ENCODE measurements at regions not wholly inside any gene's neighbourhood (a gene's known extent, or its start where the extent isn't known, plus 50 kb on each side); places are given as distances from the start of the nearest gene placed in this dataset.
A peak's percentile ranks its signal among the peaks of the same experiment; 100 is the strongest.

GRCh38 chr3:159839561-159840379 lies 148.9 kb upstream of the IL12A start, which contains the start of gene SCHIP1:
TSS of gene SCHIP1 (plus strand) at chr3:159839861.
- Histone ChIP-seq H3K36me3 (replicated peaks in 1 of 2; ENCODE audit: control insufficient read depth in 2 of 2, insufficient read depth in 2 of 2, low read length in 2 of 2) (no peaks in the 10 kb centered on the region), H3K9ac (ENCODE audit: low read depth, low read length, poor library complexity) (peak within 1 kb of the TSS; percentile 95), H3K14ac (ENCODE audit: low read length) (peak within 1 kb of the TSS; percentile 97), H2BK12ac (ENCODE audit: low read length) (peak within 1 kb of the TSS; percentile 18), H3K23ac (ENCODE audit: low read depth, low read length, poor library complexity) (peak within 1 kb of the TSS; percentile 49), H3K4ac (ENCODE audit: low read length) (peak within 1 kb of the TSS; percentile 85), H2AK5ac (ENCODE audit: low read depth, low read length) (peak within 1 kb of the TSS; percentile 63), H2BK5ac (ENCODE audit: low read length) (peak within 1 kb of the TSS; percentile 97), H2BK15ac (ENCODE audit: low read length) (no peak within 1 kb of the TSS), H3K4me1 (ENCODE audit: control insufficient read depth in 2 of 2, insufficient read depth in 1 of 2, low read depth in 1 of 2, low read length in 2 of 2) (peaks cover 10% of the 10 kb centered on the region in 2 donors), H4K91ac (ENCODE audit: low read depth, low read length, poor library complexity) (peak within 1 kb of the TSS; percentile 90), H3K4me2 (ENCODE audit: insufficient read depth, low read length, poor library complexity, severe bottlenecking) (peak within 1 kb of the TSS; percentile 86), H3K18ac (ENCODE audit: low read length) (peak within 1 kb of the TSS; percentile 99), H3K9me3 (replicated peaks in 1 of 2; ENCODE audit: control insufficient read depth in 2 of 2, insufficient read depth in 1 of 2, low read depth in 1 of 2, low read length in 2 of 2) (no peaks in the 10 kb centered on the region), H4K8ac (ENCODE audit: low read depth, low read length) (peak within 1 kb of the TSS; percentile 100), H3K27me3 (ENCODE audit: control insufficient read depth in 3 of 3, insufficient read depth in 3 of 3, low read depth in 1 of 3, low read length in 3 of 3) (no peaks in the 10 kb centered on the region), H3K27ac (replicated peaks; ENCODE audit: low read length) (peak within 1 kb of the TSS; percentile 100), H2AFZ (ENCODE audit: low read length) (peak within 1 kb of the TSS; percentile 90), H3K4me3 (ENCODE audit: low read length in 2 of 2) (peak within 1 kb of the TSS; percentile 65 to 92), H3K79me1 (ENCODE audit: low read depth, low read length) (no peaks in the 10 kb centered on the region), H2BK120ac (ENCODE audit: low read depth, low read length) (no peak within 1 kb of the TSS)
- WGBS, 2 donors (ENCODE audit: extremely low coverage in 2 of 2, insufficient read length in 2 of 2, insufficient replicate concordance in 1 of 2) = no CpG with 5 or more reads among the region's 30 CpGs
- peak; percentile 92 for DNase-seq (ENCODE audit: low spot score)

- H3K4me3 ChIP-seq (ENCODE audit: low read length in 2 of 2) = peak overlapping the region; percentile 41 to 65
- no peak overlapping the region for H4K8ac ChIP-seq (ENCODE audit: low read depth, low read length)
- H2BK5ac ChIP-seq (ENCODE audit: low read length) = no peak overlapping the region
Measured at GRCh38 chr3:159840703-159841299, 147.8 kb upstream of the IL12A start.

GRCh38 chr3:159841766-159842165 lies 146.9 kb upstream of the IL12A start:
- H4K91ac ChIP-seq (ENCODE audit: low read depth, low read length, poor library complexity) = no peak overlapping the region
- no peak overlapping the region for H3K23ac ChIP-seq (ENCODE audit: low read depth, low read length, poor library complexity)
- no peak overlapping the region for H3K18ac ChIP-seq (ENCODE audit: low read length)
- H3K4me2 ChIP-seq (ENCODE audit: insufficient read depth, low read length, poor library complexity, severe bottlenecking) = no peak overlapping the region
- DNase-seq (ENCODE audit: low spot score) = no peak
- H3K4ac ChIP-seq (ENCODE audit: low read length) = no peak overlapping the region
- H2BK120ac ChIP-seq (ENCODE audit: low read depth, low read length) = no peak overlapping the region
- no peaks in the 10 kb centered on the region for H3K27me3 ChIP-seq (ENCODE audit: control insufficient read depth in 3 of 3, insufficient read depth in 3 of 3, low read depth in 1 of 3, low read length in 3 of 3)
- H2BK15ac ChIP-seq (ENCODE audit: low read length) = no peak overlapping the region
- WGBS, 2 donors (ENCODE audit: extremely low coverage in 2 of 2, insufficient read length in 2 of 2, insufficient replicate concordance in 1 of 2) = no CpG with 5 or more reads among the region's 1 CpG
- H2AK5ac ChIP-seq (ENCODE audit: low read depth, low read length) = no peak overlapping the region
- H3K9ac ChIP-seq (ENCODE audit: low read depth, low read length, poor library complexity) = no peak overlapping the region
- H3K27ac ChIP-seq (replicated peaks; ENCODE audit: low read length) = no peak overlapping the region
- H2AFZ ChIP-seq (ENCODE audit: low read length) = no peak overlapping the region
- no peak overlapping the region for H3K4me3 ChIP-seq (ENCODE audit: low read length in 2 of 2)
- no peak overlapping the region for H2BK12ac ChIP-seq (ENCODE audit: low read length)
- no peaks in the 10 kb centered on the region for H3K79me1 ChIP-seq (ENCODE audit: low read depth, low read length)
- H2BK5ac ChIP-seq (ENCODE audit: low read length) = no peak overlapping the region
- H3K36me3 ChIP-seq (replicated peaks in 1 of 2; ENCODE audit: control insufficient read depth in 2 of 2, insufficient read depth in 2 of 2, low read length in 2 of 2) = no peaks in the 10 kb centered on the region
- H4K8ac ChIP-seq (ENCODE audit: low read depth, low read length) = no peak overlapping the region
- peaks cover 10 to 14% of the 10 kb centered on the region in 2 donors for H3K4me1 ChIP-seq (ENCODE audit: control insufficient read depth in 2 of 2, insufficient read depth in 1 of 2, low read depth in 1 of 2, low read length in 2 of 2)
- no peak overlapping the region for H3K14ac ChIP-seq (ENCODE audit: low read length)
- no peaks in the 10 kb centered on the region for H3K9me3 ChIP-seq (replicated peaks in 1 of 2; ENCODE audit: control insufficient read depth in 2 of 2, insufficient read depth in 1 of 2, low read depth in 1 of 2, low read length in 2 of 2)

More at GRCh38 chr3:159840703-159841299, 147.8 kb upstream of the IL12A start:
- Histone ChIP-seq H2BK12ac (ENCODE audit: low read length) (no peak overlapping the region), H3K9me3 (replicated peaks in 1 of 2; ENCODE audit: control insufficient read depth in 2 of 2, insufficient read depth in 1 of 2, low read depth in 1 of 2, low read length in 2 of 2) (no peaks in the 10 kb centered on the region), H2AK5ac (ENCODE audit: low read depth, low read length) (no peak overlapping the region), H3K23ac (ENCODE audit: low read depth, low read length, poor library complexity) (no peak overlapping the region), H3K79me1 (ENCODE audit: low read depth, low read length) (no peaks in the 10 kb centered on the region), H3K18ac (ENCODE audit: low read length) (no peak overlapping the region), H3K36me3 (replicated peaks in 1 of 2; ENCODE audit: control insufficient read depth in 2 of 2, insufficient read depth in 2 of 2, low read length in 2 of 2) (no peaks in the 10 kb centered on the region), H4K91ac (ENCODE audit: low read depth, low read length, poor library complexity) (no peak overlapping the region), H2AFZ (ENCODE audit: low read length) (peak overlapping the region; percentile 90), H3K4ac (ENCODE audit: low read length) (no peak overlapping the region), H2BK15ac (ENCODE audit: low read length) (no peak overlapping the region), H3K14ac (ENCODE audit: low read length) (no peak overlapping the region), H2BK120ac (ENCODE audit: low read depth, low read length) (no peak overlapping the region), H3K9ac (ENCODE audit: low read depth, low read length, poor library complexity) (no peak overlapping the region), H3K4me2 (ENCODE audit: insufficient read depth, low read length, poor library complexity, severe bottlenecking) (no peak overlapping the region), H3K4me1 (ENCODE audit: control insufficient read depth in 2 of 2, insufficient read depth in 1 of 2, low read depth in 1 of 2, low read length in 2 of 2) (peaks cover 10 to 14% of the 10 kb centered on the region in 2 donors), H3K27me3 (ENCODE audit: control insufficient read depth in 3 of 3, insufficient read depth in 3 of 3, low read depth in 1 of 3, low read length in 3 of 3) (no peaks in the 10 kb centered on the region), H3K27ac (replicated peaks; ENCODE audit: low read length) (peak overlapping the region; percentile 100)
- no peak for DNase-seq (ENCODE audit: low spot score)
- no CpG with 5 or more reads among the region's 3 CpGs for whole genome bisulfite sequencing, 2 donors (ENCODE audit: extremely low coverage in 2 of 2, insufficient read length in 2 of 2, insufficient replicate concordance in 1 of 2)

Measured in neuronal stem cell (in vitro differentiated cells).